H9 (cell line): ENCODE measurements at regions not wholly inside any gene's neighbourhood (a gene's known extent, or its start where the extent isn't known, plus 50 kb on each side); places are given as distances from the start of the nearest gene placed in this dataset.

Source experiments
- DNase-seq: peaks from one replicate; pipeline ENCODE4 v3.0.0-alpha.2; 2017
- H2AFZ ChIP-seq: one replicate; pipeline ENCODE4 v1.6.1; 2013; ENCODE audit warnings: mild to moderate bottlenecking, low read length, control low read depth, moderate library complexity
- H2AK5ac ChIP-seq: 2 replicates; pipeline ENCODE4 v1.6.1; 2013; ENCODE audit warnings: low read length, control low read depth, mixed read lengths; ENCODE audit not compliant: insufficient read length
- H2BK120ac ChIP-seq: one replicate; pipeline ENCODE4 v1.6.1; 2013; ENCODE audit warnings: low read depth, mild to moderate bottlenecking, low read length, control low read depth, inconsistent platforms; ENCODE audit not compliant: poor library complexity, severe bottlenecking
- H2BK12ac ChIP-seq: 2 replicates; pipeline ENCODE4 v1.6.1; 2013; ENCODE audit warnings: low read length, control low read depth, mixed read lengths, low read depth; ENCODE audit not compliant: insufficient read length
- H2BK15ac ChIP-seq: 2 replicates; pipeline ENCODE4 v1.6.1; 2013; ENCODE audit warnings: low read depth, low read length, control low read depth
- H2BK20ac ChIP-seq: one replicate; pipeline ENCODE4 v1.6.1; 2013; ENCODE audit warnings: low read depth, mild to moderate bottlenecking, low read length, control low read depth, inconsistent platforms; ENCODE audit not compliant: poor library complexity, severe bottlenecking
- H2BK5ac ChIP-seq: 2 replicates; pipeline ENCODE4 v1.6.1; 2013; ENCODE audit warnings: low read length, control low read depth, mixed read lengths; ENCODE audit not compliant: insufficient read length
- H3K14ac ChIP-seq: 2 replicates; pipeline ENCODE4 v1.6.1; 2013; ENCODE audit warnings: low read length, control low read depth; ENCODE audit not compliant: insufficient read depth
- H3K18ac ChIP-seq: 2 replicates; pipeline ENCODE4 v1.6.1; 2013; ENCODE audit warnings: low read depth, mild to moderate bottlenecking, mixed read lengths, low read length, control low read depth; ENCODE audit not compliant: insufficient read length
- H3K23ac ChIP-seq: 2 replicates; pipeline ENCODE4 v1.6.1; 2013; ENCODE audit warnings: low read length, control low read depth, mixed read lengths, low read depth; ENCODE audit not compliant: insufficient read length
- H3K23me2 ChIP-seq: 2 replicates; pipeline ENCODE4 v1.6.1; 2013; ENCODE audit warnings: low read depth, mild to moderate bottlenecking, mixed read lengths, low read length, control low read depth; ENCODE audit not compliant: insufficient read length, poor library complexity, severe bottlenecking
- H3K27ac ChIP-seq: 2 replicates; pipeline ENCODE4 v1.5.1; 2013; ENCODE audit warnings: low read length, control low read depth, mixed read lengths, low read depth; ENCODE audit not compliant: insufficient read length
- H3K27me3 ChIP-seq: 2 replicates; pipeline ENCODE4 v1.6.1; 2013; ENCODE audit warnings: low read length, control low read depth, inconsistent platforms; ENCODE audit not compliant: insufficient read depth
- H3K4ac ChIP-seq: 2 replicates; pipeline ENCODE4 v1.6.1; 2013; ENCODE audit warnings: low read depth, mild to moderate bottlenecking, control low read depth, inconsistent platforms, low read length, moderate library complexity
- H3K4me1 ChIP-seq: 2 replicates; pipeline ENCODE4 v1.6.1; 2013; ENCODE audit warnings: low read length, control low read depth, inconsistent platforms; ENCODE audit not compliant: insufficient read depth
- H3K4me2 ChIP-seq: 2 replicates; pipeline ENCODE4 v1.6.1; 2013; ENCODE audit warnings: low read length, control low read depth, mixed read lengths; ENCODE audit not compliant: insufficient read length, insufficient read depth
- H3K56ac ChIP-seq: 2 replicates; pipeline ENCODE4 v1.6.1; 2013; ENCODE audit warnings: low read depth, mild to moderate bottlenecking, mixed read lengths, low read length, control low read depth; ENCODE audit not compliant: insufficient read length
- H3K79me1 ChIP-seq: 2 replicates; pipeline ENCODE4 v1.6.1; 2013; ENCODE audit warnings: low read depth, mild to moderate bottlenecking, moderate library complexity, low read length, control low read depth, inconsistent platforms; ENCODE audit not compliant: insufficient read depth, poor library complexity, severe bottlenecking
- H3K79me2 ChIP-seq: 2 replicates; pipeline ENCODE4 v1.6.1; 2013; ENCODE audit warnings: low read length, control low read depth, inconsistent platforms; ENCODE audit not compliant: insufficient read depth
- H3K9ac ChIP-seq: 2 replicates; pipeline ENCODE4 v1.6.1; 2013; ENCODE audit warnings: low read length, control low read depth, mixed read lengths; ENCODE audit not compliant: insufficient read length; ENCODE audit errors: extremely low read depth
- H3K9me3 ChIP-seq: one replicate; pipeline ENCODE4 v1.6.1; 2013; ENCODE audit warnings: low read depth, low read length, inconsistent platforms; ENCODE audit not compliant: control insufficient read depth
- H3T11ph ChIP-seq: one replicate; pipeline ENCODE4 v1.6.1; 2013; ENCODE audit warnings: mild to moderate bottlenecking, low read length, control low read depth, inconsistent platforms
- H4K20me1 ChIP-seq: one replicate; pipeline ENCODE4 v1.6.1; 2013; ENCODE audit not compliant: control insufficient read depth, insufficient read length, insufficient read depth
- H4K5ac ChIP-seq: 2 replicates; pipeline ENCODE4 v1.6.1; 2013; ENCODE audit warnings: low read depth, mild to moderate bottlenecking, mixed read lengths, low read length, control low read depth; ENCODE audit not compliant: insufficient read length
- H4K8ac ChIP-seq: replicated peaks from 2 replicates; pipeline ENCODE4 v1.6.1; 2013; ENCODE audit warnings: low read length, control low read depth, mixed read lengths, low read depth; ENCODE audit not compliant: insufficient read length
- H4K91ac ChIP-seq: 2 replicates; pipeline ENCODE4 v1.6.1; 2013; ENCODE audit warnings: low read depth, mild to moderate bottlenecking, moderate library complexity, mixed read lengths, low read length, control low read depth; ENCODE audit not compliant: insufficient read length
- H3K27ac Mint-ChIP-seq, 3 experiments: 2 replicates in 2 of 3; 3 replicates in 1 of 3; pipeline ENCODE4 v1.8.0; 2020 to 2021; ENCODE audit warnings: mixed read lengths in 3 of 3, mild to moderate bottlenecking in 1 of 3, moderate library complexity in 1 of 3
- H3K27me3 Mint-ChIP-seq: 2 replicates; pipeline ENCODE4 v1.8.0; 2021; ENCODE audit warnings: low read depth, mild to moderate bottlenecking, moderate library complexity, mixed read lengths
- H3K36me3 Mint-ChIP-seq, 3 experiments: 2 replicates in 2 of 3; 3 replicates in 1 of 3; pipeline ENCODE4 v1.8.0; 2020 to 2021; ENCODE audit warnings: low read depth in 3 of 3, mixed read lengths in 3 of 3; ENCODE audit not compliant: insufficient read depth in 1 of 3
- H3K4me1 Mint-ChIP-seq, 2 experiments: 2 replicates each; pipeline ENCODE4 v1.8.0; 2020; ENCODE audit warnings: mixed read lengths in 2 of 2
- H3K4me3 Mint-ChIP-seq, 2 experiments: 2 replicates in 1 of 2; 3 replicates in 1 of 2; pipeline ENCODE4 v1.8.0; 2020 to 2021; ENCODE audit warnings: mild to moderate bottlenecking in 2 of 2, mixed read lengths in 2 of 2, moderate library complexity in 1 of 2
- H3K9me3 Mint-ChIP-seq, 2 experiments: 2 replicates in 1 of 2; 3 replicates in 1 of 2; pipeline ENCODE4 v1.8.0; 2020; ENCODE audit warnings: mild to moderate bottlenecking in 2 of 2, mixed read lengths in 2 of 2, moderate library complexity in 1 of 2
- TF ChIP-seq, protein P1 (sequence below): fragments of 200-600 bp; sonication (generic); conservative IDR thresholded peaks from 3 replicates; pipeline ENCODE4 v1.8.0; 2021; ENCODE audit warnings: antibody characterized with exemption, mild to moderate bottlenecking

GRCh38 chr12:19615384-19615725 lies 176.1 kb downstream of the AEBP2 start:
- Histone ChIP-seq H2AFZ (no peak overlapping the region), H2BK20ac (no peak overlapping the region), H3K27me3 (no peaks in the 10 kb centered on the region), H3K79me2 (no peaks in the 10 kb centered on the region), H3K18ac (no peak overlapping the region), H3K23me2 (no peaks in the 10 kb centered on the region), H4K8ac (no peak overlapping the region), H4K20me1 (no peaks in the 10 kb centered on the region), H2BK120ac (no peak overlapping the region), H3K9me3 (no peaks in the 10 kb centered on the region), H3K4me1 (peaks cover 4% of the 10 kb centered on the region; the same call in 1 of the 2 replicates), H2BK5ac (no peak overlapping the region), H3K56ac (no peak overlapping the region), H3K23ac (no peak overlapping the region), H2AK5ac (no peak overlapping the region), H3T11ph (no peak overlapping the region), H4K91ac (no peak overlapping the region), H3K4ac (no peak overlapping the region), H3K9ac (no peak overlapping the region), H2BK15ac (no peak overlapping the region), H3K4me2 (no peak overlapping the region), H2BK12ac (no peak overlapping the region), H3K79me1 (no peaks in the 10 kb centered on the region), H3K27ac (no peak overlapping the region), H4K5ac (no peak overlapping the region), H3K14ac (no peak overlapping the region)
- Mint-ChIP-seq H3K27me3 (no peaks in the 10 kb centered on the region), H3K36me3 (peaks cover 8 to 20% (median 13%) of the 10 kb centered on the region in 3 experiments), H3K4me1 (peaks cover 16 to 22% of the 10 kb centered on the region in 2 experiments), H3K27ac (peak overlapping the region in 2 of 3 experiments; percentile 66 to 78; a peak in 4 of 7 replicates), H3K4me3 (no peak overlapping the region), H3K9me3 (peaks cover 11 to 13% of the 10 kb centered on the region in 2 experiments)
- DNase-seq: no peak
- TF ChIP-seq, protein P1, sequence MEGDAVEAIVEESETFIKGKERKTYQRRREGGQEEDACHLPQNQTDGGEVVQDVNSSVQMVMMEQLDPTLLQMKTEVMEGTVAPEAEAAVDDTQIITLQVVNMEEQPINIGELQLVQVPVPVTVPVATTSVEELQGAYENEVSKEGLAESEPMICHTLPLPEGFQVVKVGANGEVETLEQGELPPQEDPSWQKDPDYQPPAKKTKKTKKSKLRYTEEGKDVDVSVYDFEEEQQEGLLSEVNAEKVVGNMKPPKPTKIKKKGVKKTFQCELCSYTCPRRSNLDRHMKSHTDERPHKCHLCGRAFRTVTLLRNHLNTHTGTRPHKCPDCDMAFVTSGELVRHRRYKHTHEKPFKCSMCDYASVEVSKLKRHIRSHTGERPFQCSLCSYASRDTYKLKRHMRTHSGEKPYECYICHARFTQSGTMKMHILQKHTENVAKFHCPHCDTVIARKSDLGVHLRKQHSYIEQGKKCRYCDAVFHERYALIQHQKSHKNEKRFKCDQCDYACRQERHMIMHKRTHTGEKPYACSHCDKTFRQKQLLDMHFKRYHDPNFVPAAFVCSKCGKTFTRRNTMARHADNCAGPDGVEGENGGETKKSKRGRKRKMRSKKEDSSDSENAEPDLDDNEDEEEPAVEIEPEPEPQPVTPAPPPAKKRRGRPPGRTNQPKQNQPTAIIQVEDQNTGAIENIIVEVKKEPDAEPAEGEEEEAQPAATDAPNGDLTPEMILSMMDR: no peak
